Skeletal muscle satellite cell (primary cell): ENCODE measurements at regions not wholly inside any gene's neighbourhood (a gene's known extent, or its start where the extent isn't known, plus 50 kb on each side); places are given as distances from the start of the nearest gene placed in this dataset.

Experiments
- H3K27me3 ChIP-seq: 2 replicates; pipeline ENCODE4 v1.7.0; 2013; ENCODE audit warnings: low read length; ENCODE audit not compliant: control insufficient read depth, insufficient read depth
- H3K36me3 ChIP-seq: 2 replicates; pipeline ENCODE4 v1.7.0; 2013; ENCODE audit warnings: mild to moderate bottlenecking, control low read depth, low read length; ENCODE audit not compliant: insufficient read depth
- H3K4me1 ChIP-seq: 2 replicates; pipeline ENCODE4 v1.7.0; 2013; ENCODE audit warnings: low read length; ENCODE audit not compliant: control insufficient read depth, insufficient read depth
- H3K4me2 ChIP-seq: 2 replicates; pipeline ENCODE4 v1.7.0; 2013; ENCODE audit warnings: mild to moderate bottlenecking, low read length
- H3K4me3 ChIP-seq: 2 replicates; pipeline ENCODE4 v1.7.0; 2013; ENCODE audit warnings: low read length
- H3K9ac ChIP-seq: 2 replicates; pipeline ENCODE4 v1.7.0; 2013; ENCODE audit warnings: mild to moderate bottlenecking, low read depth, low read length, moderate library complexity
- H3K9me3 ChIP-seq: replicated peaks from 2 replicates; pipeline ENCODE4 v1.7.0; 2013; ENCODE audit warnings: mild to moderate bottlenecking, control low read depth, low read length

DNA sequence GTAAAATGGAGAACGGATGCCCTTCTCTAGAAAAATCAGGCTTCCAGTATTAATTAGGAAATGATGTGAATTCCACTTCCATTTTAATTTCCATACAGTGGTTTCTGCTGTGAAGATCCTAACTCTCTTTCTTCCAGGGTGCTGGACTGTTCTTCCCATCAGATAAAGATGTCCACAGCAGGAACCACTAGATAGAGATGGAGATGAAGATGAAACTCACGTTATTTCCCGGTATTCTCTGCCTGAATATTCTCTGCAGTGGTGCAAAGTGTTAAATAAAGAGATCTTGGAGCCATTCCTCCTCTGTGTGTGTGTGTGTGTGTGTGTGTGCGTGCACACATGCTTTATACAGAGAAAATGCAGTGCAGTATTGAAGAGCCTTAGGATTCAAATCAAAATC is 727.5 kb downstream of the KCNJ2 start:
- H3K4me3 ChIP-seq, result no peak overlapping the region
- no peak overlapping the region for H3K4me2 ChIP-seq

DNA sequence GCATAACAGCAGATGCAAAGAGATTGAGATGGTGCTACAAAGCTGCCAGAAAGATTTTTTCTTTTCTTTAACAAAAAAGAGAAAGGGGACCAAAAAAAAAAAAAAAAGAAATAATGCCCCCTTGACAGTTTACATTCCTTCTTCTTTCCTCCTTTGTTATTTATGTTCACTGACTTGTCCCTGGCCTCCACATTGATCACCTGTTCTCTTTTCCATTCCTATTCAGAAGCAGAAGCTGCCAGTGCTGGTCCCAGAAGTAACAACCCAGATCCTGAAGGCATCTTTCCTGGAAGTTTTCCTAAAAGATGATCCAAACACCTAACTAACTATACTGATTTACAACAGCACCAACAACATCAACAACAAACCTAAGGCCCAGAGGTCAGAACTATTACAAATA is 728.1 kb downstream of the KCNJ2 start:
- no peaks in the 10 kb centered on the region for H3K9me3 ChIP-seq
- H3K36me3 ChIP-seq, result no peaks in the 10 kb centered on the region
- no peak overlapping the region for H3K4me2 ChIP-seq
- no peak overlapping the region for H3K9ac ChIP-seq
- H3K4me1 ChIP-seq, result no peaks in the 10 kb centered on the region
- H3K27me3 ChIP-seq, result no peaks in the 10 kb centered on the region
- H3K4me3 ChIP-seq, result no peak overlapping the region

More for the DNA sequence above, 727.5 kb downstream of the KCNJ2 start:
- H3K27me3 ChIP-seq, result no peaks in the 10 kb centered on the region
- H3K9ac ChIP-seq, result no peak overlapping the region
- no peaks in the 10 kb centered on the region for H3K9me3 ChIP-seq
- no peaks in the 10 kb centered on the region for H3K36me3 ChIP-seq
- no peaks in the 10 kb centered on the region for H3K4me1 ChIP-seq

DNA sequence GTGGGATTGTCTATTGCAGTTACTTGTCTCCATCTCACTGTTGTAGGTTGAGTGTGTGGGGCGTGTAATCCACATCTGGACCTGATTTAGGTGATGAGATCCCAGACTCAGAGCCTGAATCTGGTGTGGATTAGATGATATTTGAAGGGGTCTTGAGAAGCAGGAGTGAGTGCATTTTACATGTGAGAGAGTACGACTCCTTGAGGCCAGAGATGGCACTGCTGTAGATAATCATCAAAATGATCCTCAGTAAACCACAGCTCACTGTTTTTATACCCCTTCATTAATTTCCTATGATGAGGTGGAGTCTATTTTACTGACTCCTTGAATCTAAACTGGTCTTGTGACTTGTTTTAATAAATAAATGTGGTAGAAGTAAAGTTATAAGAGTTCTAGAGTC is 732.5 kb downstream of the KCNJ2 start:
- Histone ChIP-seq H3K27me3 (no peaks in the 10 kb centered on the region), H3K36me3 (no peaks in the 10 kb centered on the region), H3K9ac (no peak overlapping the region), H3K4me3 (no peak overlapping the region), H3K4me2 (no peak overlapping the region), H3K4me1 (peaks cover 14% of the 10 kb centered on the region), H3K9me3 (no peaks in the 10 kb centered on the region)

DNA sequence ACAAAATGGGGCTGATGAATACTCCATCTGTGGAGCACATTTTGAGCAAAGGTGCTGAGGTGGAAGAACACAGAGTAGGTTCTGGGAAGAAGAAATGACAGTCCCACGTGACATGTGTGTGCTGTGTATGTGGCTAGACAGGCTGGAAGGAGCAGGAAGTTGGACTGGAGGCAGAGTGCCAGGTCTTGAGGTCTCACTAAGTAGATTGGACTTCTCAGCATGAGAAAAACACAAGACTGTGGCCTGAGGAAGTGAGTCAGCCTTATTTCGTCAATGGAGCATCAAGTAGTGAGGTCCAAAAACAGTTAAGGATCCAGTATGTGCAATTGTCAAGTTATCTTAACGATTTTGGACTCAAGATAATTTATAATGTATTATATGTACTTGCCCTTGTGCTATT is 736.5 kb downstream of the KCNJ2 start:
- Histone ChIP-seq H3K4me3 (no peak overlapping the region), H3K4me2 (no peak overlapping the region), H3K4me1 (peaks cover 19% of the 10 kb centered on the region), H3K9me3 (no peaks in the 10 kb centered on the region), H3K9ac (peak overlapping the region; percentile 54), H3K36me3 (no peaks in the 10 kb centered on the region), H3K27me3 (no peaks in the 10 kb centered on the region)

DNA sequence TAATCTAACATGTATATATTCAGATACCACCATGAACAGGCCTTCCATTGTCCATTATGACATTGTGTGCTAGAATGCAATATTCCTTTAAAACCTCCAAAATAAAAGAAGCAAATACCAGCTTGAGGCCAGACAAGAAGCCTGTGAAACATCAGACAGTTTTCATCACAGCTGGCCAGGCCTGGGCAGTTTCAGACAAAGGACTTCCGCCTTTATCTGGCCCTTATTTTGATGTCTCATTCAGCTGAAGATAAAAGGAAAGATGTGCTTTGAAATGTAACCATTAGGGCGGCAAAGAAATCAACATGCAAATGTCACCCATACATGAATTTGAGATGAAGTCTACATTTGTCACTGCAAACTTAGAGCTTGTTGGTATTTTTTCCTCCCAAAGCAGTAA is 737.5 kb downstream of the KCNJ2 start:
- no peak overlapping the region for H3K4me3 ChIP-seq
- H3K4me2 ChIP-seq, result no peak overlapping the region
- peak overlapping the region; percentile 54 for H3K9ac ChIP-seq
- H3K27me3 ChIP-seq, result no peaks in the 10 kb centered on the region
- no peaks in the 10 kb centered on the region for H3K9me3 ChIP-seq
- H3K4me1 ChIP-seq, result peaks cover 19% of the 10 kb centered on the region
- H3K36me3 ChIP-seq, result no peaks in the 10 kb centered on the region

DNA sequence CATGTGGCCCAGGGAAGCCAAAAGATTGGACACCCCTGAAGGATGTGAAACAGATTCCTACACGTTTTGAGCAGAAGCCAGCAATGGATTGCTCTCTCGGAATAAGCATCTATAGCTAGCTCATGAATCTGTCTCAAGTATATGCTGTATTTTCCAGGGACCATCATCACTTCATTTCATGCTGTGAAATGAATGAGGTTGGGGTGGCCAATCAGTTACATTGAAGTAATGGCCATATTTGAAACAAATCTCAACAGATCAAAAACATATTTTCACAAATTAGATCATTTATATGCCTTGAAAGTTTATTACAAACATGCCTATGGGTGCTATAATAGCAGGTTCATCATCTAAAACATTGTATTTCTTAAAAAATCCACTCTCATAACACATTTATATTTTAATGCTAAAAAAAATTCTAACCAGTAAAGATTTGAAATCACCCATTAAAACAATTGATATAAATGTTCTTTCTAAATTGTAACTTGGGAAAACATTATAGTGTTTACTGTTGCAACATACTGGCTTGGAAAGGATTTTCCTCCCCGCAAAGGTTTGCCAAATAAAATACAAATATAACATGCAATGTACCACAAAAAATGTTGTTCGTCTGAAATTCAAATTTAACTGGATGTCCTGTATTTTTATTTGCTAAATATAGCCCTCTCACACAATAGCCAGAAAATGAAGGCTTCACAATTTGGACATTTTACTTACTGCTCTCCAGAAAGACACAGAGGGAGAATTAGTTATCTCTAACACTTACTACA is 743.6 kb downstream of the KCNJ2 start:
- Histone ChIP-seq H3K9me3 (no peaks in the 10 kb centered on the region), H3K9ac (peak overlapping the region; percentile 76), H3K4me3 (no peak overlapping the region), H3K4me2 (peak overlapping the region; percentile 67), H3K36me3 (no peaks in the 10 kb centered on the region), H3K4me1 (peaks cover 12% of the 10 kb centered on the region), H3K27me3 (no peaks in the 10 kb centered on the region)

DNA sequence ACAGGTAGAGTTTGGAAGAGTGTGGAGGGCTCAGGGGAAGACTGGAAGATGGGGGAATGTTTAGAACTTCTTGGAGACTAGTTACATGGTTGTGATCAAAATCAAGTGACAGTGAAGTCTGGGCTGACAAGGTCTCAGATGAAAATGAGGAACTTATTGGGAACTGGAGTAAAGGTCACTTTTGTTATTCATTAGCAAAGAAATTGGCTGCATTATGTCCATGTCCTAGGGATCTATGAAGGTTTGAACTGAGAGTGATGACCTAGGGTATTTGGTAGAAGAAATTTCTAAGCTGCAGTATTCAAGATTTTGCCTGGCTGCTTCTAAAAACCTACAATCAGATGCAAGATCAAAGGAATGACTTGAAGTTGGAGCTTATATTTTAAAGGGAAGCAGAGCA is 747.1 kb downstream of the KCNJ2 start:
- H3K4me2 ChIP-seq, result no peak overlapping the region
- H3K27me3 ChIP-seq, result no peaks in the 10 kb centered on the region
- H3K9ac ChIP-seq, result no peak overlapping the region
- H3K36me3 ChIP-seq, result no peaks in the 10 kb centered on the region
- peaks cover 12% of the 10 kb centered on the region for H3K4me1 ChIP-seq
- H3K4me3 ChIP-seq, result no peak overlapping the region
- no peaks in the 10 kb centered on the region for H3K9me3 ChIP-seq

DNA sequence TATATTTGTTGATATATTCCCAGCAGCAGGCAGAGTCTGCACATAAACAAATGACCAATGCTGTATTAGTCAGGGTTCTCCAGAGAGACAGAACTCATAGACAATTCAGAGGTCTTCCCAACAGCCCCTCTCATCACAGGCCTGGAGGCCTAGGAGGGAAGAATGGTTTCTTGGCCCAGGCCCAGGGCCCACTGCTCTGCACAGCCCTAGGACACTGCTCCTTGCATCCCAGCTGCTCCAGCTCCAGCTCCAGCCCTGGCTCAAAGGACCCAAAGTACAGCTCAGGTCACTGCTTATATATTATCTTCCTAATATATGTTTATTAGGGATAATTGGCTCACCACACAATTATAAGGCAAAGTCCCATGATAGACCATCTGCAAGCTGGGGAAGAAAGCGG is 749.9 kb downstream of the KCNJ2 start:
- H3K4me1 ChIP-seq, result no peaks in the 10 kb centered on the region
- H3K4me2 ChIP-seq, result no peak overlapping the region
- no peaks in the 10 kb centered on the region for H3K36me3 ChIP-seq
- no peak overlapping the region for H3K4me3 ChIP-seq
- no peak overlapping the region for H3K9ac ChIP-seq
- H3K27me3 ChIP-seq, result no peaks in the 10 kb centered on the region
- H3K9me3 ChIP-seq, result no peaks in the 10 kb centered on the region

DNA sequence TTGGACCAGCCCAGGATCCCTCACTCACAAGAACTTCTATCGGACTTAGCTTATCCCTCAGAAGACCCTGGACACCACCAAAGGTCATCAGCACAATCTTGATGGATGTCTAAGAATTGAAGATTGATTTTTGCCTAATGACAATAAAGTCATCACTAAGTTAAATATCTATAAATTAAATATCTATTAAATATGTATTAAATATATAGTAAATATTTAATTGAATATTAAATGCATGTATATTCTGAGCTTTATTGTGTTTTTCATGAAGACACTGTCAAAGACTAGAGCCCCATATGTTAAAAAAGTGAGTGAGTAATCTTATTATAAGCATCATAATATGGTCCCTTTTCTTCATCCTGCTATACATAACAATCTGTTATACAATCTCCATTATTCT is 751.1 kb downstream of the KCNJ2 start:
- H3K36me3 ChIP-seq, result no peaks in the 10 kb centered on the region
- H3K9ac ChIP-seq, result no peak overlapping the region
- H3K9me3 ChIP-seq, result no peaks in the 10 kb centered on the region
- H3K4me3 ChIP-seq, result no peak overlapping the region
- H3K4me2 ChIP-seq, result no peak overlapping the region
- H3K4me1 ChIP-seq, result no peaks in the 10 kb centered on the region
- no peaks in the 10 kb centered on the region for H3K27me3 ChIP-seq

DNA sequence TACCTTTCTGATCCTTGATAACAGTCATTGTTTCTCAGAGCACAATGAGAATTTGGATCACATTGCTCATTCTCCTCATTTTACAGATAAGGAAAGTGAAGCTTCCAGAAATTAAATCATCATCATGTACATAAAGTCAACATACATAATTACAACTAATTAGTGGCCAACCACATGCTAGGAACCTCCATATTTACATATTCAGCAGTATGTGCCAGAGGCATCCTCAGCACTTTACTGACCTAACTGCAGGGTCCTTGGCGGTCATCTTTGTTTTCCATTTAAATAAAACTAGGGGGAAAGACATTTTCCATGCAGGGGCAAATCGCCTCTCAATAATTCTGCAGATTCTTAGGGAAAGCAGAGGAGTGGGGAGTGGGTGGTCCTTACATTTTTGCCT is 752.9 kb downstream of the KCNJ2 start:
- Histone ChIP-seq H3K9ac (no peak overlapping the region), H3K4me1 (no peaks in the 10 kb centered on the region), H3K36me3 (no peaks in the 10 kb centered on the region), H3K27me3 (no peaks in the 10 kb centered on the region), H3K4me2 (no peak overlapping the region), H3K9me3 (no peaks in the 10 kb centered on the region), H3K4me3 (no peak overlapping the region)

DNA sequence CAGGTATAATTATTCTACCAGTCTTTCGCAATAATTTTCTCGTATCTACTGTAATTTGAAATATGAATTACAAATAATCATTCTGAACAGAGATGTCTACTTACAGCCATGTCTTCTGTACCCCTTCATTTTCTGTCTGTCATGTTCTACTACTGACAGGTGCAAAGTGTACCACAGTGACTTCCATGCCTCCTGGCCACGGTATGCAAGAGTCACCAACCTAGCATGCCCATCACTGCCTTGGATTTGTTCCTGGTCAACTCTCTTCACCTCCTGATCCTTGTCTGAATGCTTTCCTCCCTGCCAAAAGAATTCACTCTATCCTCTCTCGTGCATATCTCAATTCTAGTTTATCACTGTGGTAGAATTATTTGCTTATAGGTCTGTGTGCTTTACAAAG is 755.4 kb downstream of the KCNJ2 start:
- Histone ChIP-seq H3K9ac (no peak overlapping the region), H3K4me2 (no peak overlapping the region), H3K4me1 (no peaks in the 10 kb centered on the region), H3K27me3 (no peaks in the 10 kb centered on the region), H3K4me3 (no peak overlapping the region), H3K36me3 (no peaks in the 10 kb centered on the region), H3K9me3 (no peaks in the 10 kb centered on the region)

DNA sequence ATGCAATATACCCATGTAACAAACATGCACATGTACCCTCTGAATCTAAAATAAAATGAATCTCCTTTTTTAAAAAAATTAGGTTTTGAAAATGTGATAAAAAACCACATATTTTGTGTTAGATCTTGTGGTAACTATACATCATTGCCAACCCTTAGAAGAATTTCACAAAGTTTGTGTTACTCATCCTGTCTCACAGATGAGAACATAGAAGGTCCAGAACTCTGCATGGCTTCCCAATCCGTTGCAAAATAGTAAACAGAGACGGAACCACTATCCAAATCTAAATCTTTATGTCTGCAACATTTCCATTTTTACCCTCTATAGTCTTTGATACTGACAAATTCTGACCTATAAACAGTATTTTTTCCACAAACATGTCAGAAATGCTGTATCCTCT is 759.9 kb downstream of the KCNJ2 start:
- no peak overlapping the region for H3K4me3 ChIP-seq
- no peak overlapping the region for H3K4me2 ChIP-seq
- no peak overlapping the region for H3K9ac ChIP-seq
- H3K9me3 ChIP-seq, result no peaks in the 10 kb centered on the region
- no peaks in the 10 kb centered on the region for H3K27me3 ChIP-seq
- no peaks in the 10 kb centered on the region for H3K4me1 ChIP-seq
- H3K36me3 ChIP-seq, result no peaks in the 10 kb centered on the region
